Chondrocyte (in vitro differentiated cells): ENCODE measurements at regions not wholly inside any gene's neighbourhood (a gene's known extent, or its start where the extent isn't known, plus 50 kb on each side); places are given as distances from the start of the nearest gene placed in this dataset.

ENCODE experiments used
- DNase-seq: peaks from one replicate; pipeline ENCODE4 v3.0.0; 2021; ENCODE audit warnings: mixed read lengths, low spot score
- H3K27ac Mint-ChIP-seq: one replicate; pipeline ENCODE4 v1.8.0; 2021; ENCODE audit warnings: mild to moderate bottlenecking, moderate library complexity, mixed read lengths; ENCODE audit not compliant: unreplicated experiment
- H3K27me3 Mint-ChIP-seq: 2 replicates; pipeline ENCODE4 v1.8.0; 2021; ENCODE audit warnings: low read depth, mixed read lengths
- H3K36me3 Mint-ChIP-seq: 2 replicates; pipeline ENCODE4 v1.8.0; 2021; ENCODE audit warnings: low read depth, mixed read lengths
- H3K4me1 Mint-ChIP-seq: 2 replicates; pipeline ENCODE4 v1.8.0; 2021; ENCODE audit warnings: low read depth, mild to moderate bottlenecking, mixed read lengths
- H3K4me3 Mint-ChIP-seq: one replicate; pipeline ENCODE4 v1.8.0; 2021; ENCODE audit warnings: mild to moderate bottlenecking, moderate library complexity, mixed read lengths; ENCODE audit not compliant: unreplicated experiment
- H3K9me3 Mint-ChIP-seq: 2 replicates; pipeline ENCODE4 v1.8.0; 2021; ENCODE audit warnings: low read depth, mixed read lengths
- CTCF ChIP-seq: fragments of 200-600 bp; sonication (generic); IDR thresholded peaks from 2 replicates; pipeline ENCODE4 v1.5.0; 2021; ENCODE audit warnings: antibody characterized with exemption, mild to moderate bottlenecking, moderate library complexity

DNA sequence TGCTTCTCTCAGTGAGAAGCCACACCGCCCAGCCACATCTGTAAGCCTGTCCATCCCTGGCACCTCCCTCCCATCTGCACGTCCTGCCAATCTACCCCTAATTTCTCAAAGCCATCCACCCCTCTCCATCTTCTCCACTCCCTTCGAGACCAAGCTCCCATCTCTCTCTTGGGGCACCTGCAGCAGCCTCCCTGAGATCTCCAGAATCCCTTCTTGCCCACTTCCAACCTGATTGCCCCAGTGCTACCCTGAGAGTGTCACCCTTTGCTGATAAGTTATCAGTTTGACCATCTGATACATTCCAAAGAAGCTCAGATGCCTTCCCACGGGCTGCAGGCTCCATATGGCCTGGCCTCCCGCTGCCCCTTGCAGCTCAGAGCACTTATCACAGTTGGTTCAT is 496.1 kb downstream of the SHQ1 start:
- DNase-seq = no peak
- Mint-ChIP-seq H3K27ac (no peak overlapping the region), H3K27me3 (no peaks in the 10 kb centered on the region), H3K4me3 (no peak overlapping the region), H3K4me1 (peaks cover 11% of the 10 kb centered on the region), H3K36me3 (no peaks in the 10 kb centered on the region), H3K9me3 (no peaks in the 10 kb centered on the region)
- TF ChIP-seq CTCF = no peak

- Mint-ChIP-seq H3K9me3 (no peaks in the 10 kb centered on the region), H3K36me3 (no peaks in the 10 kb centered on the region), H3K27me3 (no peaks in the 10 kb centered on the region), H3K27ac (no peak overlapping the region), H3K4me1 (peaks cover 17% of the 10 kb centered on the region), H3K4me3 (no peak overlapping the region)
- TF ChIP-seq CTCF = no peak
- DNase-seq = no peak
Observed at GRCh38 chr3:72351536-72351935, 496.7 kb downstream of the SHQ1 start.

- no peak overlapping the region for H3K27ac Mint-ChIP-seq
- peaks cover 23% of the 10 kb centered on the region for H3K4me1 Mint-ChIP-seq
- no peak for TF ChIP-seq CTCF
- H3K4me3 Mint-ChIP-seq = no peak overlapping the region
- no peaks in the 10 kb centered on the region for H3K9me3 Mint-ChIP-seq
- H3K36me3 Mint-ChIP-seq = no peaks in the 10 kb centered on the region
- DNase-seq = no peak
- no peaks in the 10 kb centered on the region for H3K27me3 Mint-ChIP-seq
Observed at GRCh38 chr3:72350761-72351505, 497.3 kb downstream of the SHQ1 start.

DNA sequence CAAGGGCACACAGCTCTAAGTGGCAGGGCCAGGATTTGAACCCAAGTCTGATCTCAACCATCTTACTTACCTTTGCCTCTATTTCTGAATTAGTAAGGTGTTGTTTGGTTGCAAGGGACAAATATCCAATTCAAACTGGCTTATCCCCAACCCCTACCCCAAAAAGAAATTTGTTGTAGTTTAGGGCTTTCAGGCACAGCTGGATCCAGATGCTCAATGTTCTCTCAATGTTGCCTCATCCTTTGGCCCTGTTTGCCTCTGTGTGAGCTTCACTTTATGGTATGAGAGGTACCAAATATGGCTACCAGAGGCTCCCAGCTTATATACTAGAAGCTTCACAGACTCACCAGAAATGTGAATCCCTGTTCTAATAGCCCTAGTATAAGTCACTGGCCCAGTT is 499.9 kb downstream of the SHQ1 start:
- DNase-seq = no peak
- peaks cover 49% of the 10 kb centered on the region for H3K4me1 Mint-ChIP-seq
- no peaks in the 10 kb centered on the region for H3K9me3 Mint-ChIP-seq
- H3K36me3 Mint-ChIP-seq = no peaks in the 10 kb centered on the region
- TF ChIP-seq CTCF = no peak
- no peak overlapping the region for H3K4me3 Mint-ChIP-seq
- peak overlapping the region; percentile 79 for H3K27ac Mint-ChIP-seq
- no peaks in the 10 kb centered on the region for H3K27me3 Mint-ChIP-seq

DNA sequence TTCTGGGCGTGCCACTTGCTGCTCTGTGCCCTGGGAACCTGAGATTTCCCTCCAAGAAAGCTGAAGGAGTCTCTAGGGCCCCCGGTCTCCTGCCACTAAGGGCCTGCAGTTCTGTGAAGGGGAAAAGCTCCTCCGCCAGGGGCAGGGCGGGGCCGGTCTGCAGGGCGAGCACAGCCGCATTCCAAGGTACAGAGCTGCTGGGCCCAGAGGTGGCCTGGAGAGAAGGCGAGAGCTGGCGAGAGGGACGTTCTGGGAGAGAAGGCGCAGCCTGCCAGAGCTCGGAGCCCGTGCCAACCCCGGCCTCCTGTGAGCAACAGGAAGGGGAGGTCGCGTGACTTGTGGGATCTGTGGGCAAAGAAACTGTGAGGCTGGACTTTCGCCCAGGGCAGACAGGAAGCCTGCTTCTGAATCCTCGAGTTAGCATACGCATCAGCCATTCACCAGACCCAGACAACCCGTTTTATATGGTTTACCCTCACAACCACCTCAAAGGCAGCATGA is 500.4 kb downstream of the SHQ1 start:
- peak; percentile 98 for DNase-seq
- no peaks in the 10 kb centered on the region for H3K27me3 Mint-ChIP-seq
- H3K27ac Mint-ChIP-seq = peak overlapping the region; percentile 79
- peak; percentile 58 for TF ChIP-seq CTCF
- no peaks in the 10 kb centered on the region for H3K9me3 Mint-ChIP-seq
- H3K4me1 Mint-ChIP-seq = peaks cover 54% of the 10 kb centered on the region
- H3K4me3 Mint-ChIP-seq = no peak overlapping the region
- H3K36me3 Mint-ChIP-seq = no peaks in the 10 kb centered on the region
